Loucy (cell line): ENCODE measurements at regions not wholly inside any gene's neighbourhood (a gene's known extent, or its start where the extent isn't known, plus 50 kb on each side); places are given as distances from the start of the nearest gene placed in this dataset.

Source experiments
- CTCF ChIP-seq: fragments of 200-600 bp; sonication (generic); conservative IDR thresholded peaks from 2 replicates; pipeline ENCODE4 v1.5.1; 2014; ENCODE audit warnings: mild to moderate bottlenecking, antibody characterized with exemption, low read length
- EZH2phosphoT487 ChIP-seq: fragments of 200-600 bp; IDR thresholded peaks from 2 replicates; pipeline ENCODE4 v1.6.1; 2018; ENCODE audit warnings: antibody characterized with exemption, mild to moderate bottlenecking, moderate library complexity, borderline replicate concordance

GRCh38 chr4:163707873-163708272, 213.4 kb downstream of the TMA16 start:
- no peak for TF ChIP-seq CTCF
- TF ChIP-seq EZH2phosphoT487, result no peak
